ENCODE measurements at regions not wholly inside any gene's neighbourhood (a gene's known extent, or its start where the extent isn't known, plus 50 kb on each side); places are given as distances from the start of the nearest gene placed in this dataset.

- TF ChIP-seq POLR2AphosphoS2 (conservative IDR thresholded peaks at IDR 0.05; ENCODE audit: low read length) (no peak), HOXB5 (CRISPR knock-in tag; IDR thresholded peaks at IDR 0.05) (no peak), RNF2 (IDR thresholded peaks at IDR 0.05; ENCODE audit: borderline replicate concordance, low read depth) (no peak), ESRRA (IDR thresholded peaks at IDR 0.05; ENCODE audit: borderline replicate concordance, low read length) (no peak), GATA3 (IDR thresholded peaks at IDR 0.05; ENCODE audit: borderline replicate concordance) (no peak), RARB (CRISPR knock-in tag; IDR thresholded peaks at IDR 0.05) (no peak)
These were observed 142.1 kb upstream of the USP9X start (continued) for GRCh38 chrX:40943093-40943641.

GRCh38 chrX:40945361-40945713, 139.9 kb upstream of the USP9X start:
- CTCF ChIA-PET = no interaction called here
- FAIRE-seq = peak; percentile 99
- WGBS (ENCODE audit: missing lambda C conversion rate) = 0% methylated on average over 5 of the region's 5 CpGs
- POLR2A ChIA-PET = interaction anchor here (0.7 kb wide), 1 partner anchor 139 kb away, joined by 3 read pairs; no protein-coding TSS in a partner anchor
- Histone ChIP-seq H3K4me1 (peaks cover 31% of the 10 kb centered on the region), H3K27ac (peak overlapping the region; percentile 61 to 81), H3K4me3 (no peak overlapping the region), H3K9me3 (no peaks in the 10 kb centered on the region), H3K4me2 (peak overlapping the region; percentile 64)
- DNase-seq (ENCODE audit: low read depth in 1 of 2, low spot score in 1 of 2) = peak; percentile 74 to 77
- peak; percentile 16; the same call in 1 of the 2 replicates for TF ChIP-seq GATA3 (IDR thresholded peaks at IDR 0.05; ENCODE audit: borderline replicate concordance)
- TF ChIP-seq MAX (IDR thresholded peaks at IDR 0.05) = peak; percentile 37; the same call in 1 of the 2 replicates
- peak in 1 of 2 experiments; percentile 3; a peak in 1 of 4 replicates for TF ChIP-seq CEBPB (IDR thresholded peaks at IDR 0.05)
- no peak for TF ChIP-seq HEYL (CRISPR knock-in tag; IDR thresholded peaks at IDR 0.05)
- TF ChIP-seq FOSL2 (IDR thresholded peaks at IDR 0.05) = peak; percentile 30; the same call in 1 of the 2 replicates
- TF ChIP-seq FOSL2 (CRISPR knock-in tag; IDR thresholded peaks at IDR 0.05) = peak; percentile 83
- peak; percentile 28; the same call in 1 of the 2 replicates for TF ChIP-seq JUNB (IDR thresholded peaks at IDR 0.05)
- no peak for TF ChIP-seq MYC (IDR thresholded peaks at IDR 0.05; ENCODE audit: borderline replicate concordance, low read length)
- ATAC-seq = peak; percentile 90 to 95

GRCh38 chrX:40947276-40947675, 138.0 kb upstream of the USP9X start:
- Histone ChIP-seq H3K27ac (0 out of 6 replicates have a peak overlapping the region, but pooled peaks have one; percentile 11 to 13), H3K4me2 (no peak overlapping the region), H3K4me3 (no peak overlapping the region), H3K4me1 (peaks cover 31% of the 10 kb centered on the region), H3K9me3 (no peaks in the 10 kb centered on the region)
- FAIRE-seq (no peak), DNase-seq (ENCODE audit: low read depth in 1 of 2, low spot score in 1 of 2) (no peak), ATAC-seq (no peak)
- ChIA-PET POLR2A (no interaction called here), CTCF (no interaction called here)
- WGBS (ENCODE audit: missing lambda C conversion rate) = 52% methylated on average over 3 of the region's 3 CpGs
- no peak for TF ChIP-seq RCOR1 (IDR thresholded peaks at IDR 0.05; ENCODE audit: low read depth, low read length)
- TF ChIP-seq TP53 (CRISPR knock-in tag; IDR thresholded peaks at IDR 0.05) = no peak
- TF ChIP-seq HOXA7 (CRISPR knock-in tag; IDR thresholded peaks at IDR 0.05) = no peak
- no peak for TF ChIP-seq CEBPB (IDR thresholded peaks at IDR 0.05)
- no peak for TF ChIP-seq SREBF2 (IDR thresholded peaks at IDR 0.05)
- TF ChIP-seq CBX8 (IDR thresholded peaks at IDR 0.05) = no peak
- TF ChIP-seq HOXB13 (CRISPR knock-in tag; IDR thresholded peaks at IDR 0.05; ENCODE audit: low read depth) = no peak
- TF ChIP-seq TFCP2L1 (CRISPR knock-in tag; IDR thresholded peaks at IDR 0.05) = no peak
- no peak for TF ChIP-seq RNF2 (IDR thresholded peaks at IDR 0.05; ENCODE audit: borderline replicate concordance, low read depth)
- no peak for TF ChIP-seq NFE2L2 (conservative IDR thresholded peaks at IDR 0.05; ENCODE audit: low read length)
- no peak for TF ChIP-seq CBX2 (IDR thresholded peaks at IDR 0.05; ENCODE audit: borderline replicate concordance, low read depth)
- no peak for TF ChIP-seq RAD21 (conservative IDR thresholded peaks at IDR 0.05 in 1 of 2, IDR thresholded peaks at IDR 0.05 in 1 of 2)
- no peak for TF ChIP-seq RFX5 (IDR thresholded peaks at IDR 0.05)
- TF ChIP-seq PBX3 (IDR thresholded peaks at IDR 0.05) = no peak
- no peak for TF ChIP-seq PHF8 (IDR thresholded peaks at IDR 0.05; ENCODE audit: borderline replicate concordance, low read depth)
- TF ChIP-seq HEYL (CRISPR knock-in tag; IDR thresholded peaks at IDR 0.05) = no peak
- TF ChIP-seq RARB (CRISPR knock-in tag; IDR thresholded peaks at IDR 0.05) = no peak
- no peak for TF ChIP-seq ATOH8 (CRISPR knock-in tag; IDR thresholded peaks at IDR 0.05; ENCODE audit: low read depth)
- no peak for TF ChIP-seq SMC3 (IDR thresholded peaks at IDR 0.05)

All from A549 (cell line).